RCC 7860 (cell line): ENCODE measurements at regions not wholly inside any gene's neighbourhood (a gene's known extent, or its start where the extent isn't known, plus 50 kb on each side); places are given as distances from the start of the nearest gene placed in this dataset.

Experiments
- DNase-seq: peaks from one replicate; pipeline ENCODE4 v3.0.0-alpha.2; 2015; ENCODE audit warnings: low spot score
- FAIRE-seq: peaks from 2 replicates; lab custom pipeline; 2012; peaks lifted over from hg19 to GRCh38; lab: Jason Lieb, UNC

DNA sequence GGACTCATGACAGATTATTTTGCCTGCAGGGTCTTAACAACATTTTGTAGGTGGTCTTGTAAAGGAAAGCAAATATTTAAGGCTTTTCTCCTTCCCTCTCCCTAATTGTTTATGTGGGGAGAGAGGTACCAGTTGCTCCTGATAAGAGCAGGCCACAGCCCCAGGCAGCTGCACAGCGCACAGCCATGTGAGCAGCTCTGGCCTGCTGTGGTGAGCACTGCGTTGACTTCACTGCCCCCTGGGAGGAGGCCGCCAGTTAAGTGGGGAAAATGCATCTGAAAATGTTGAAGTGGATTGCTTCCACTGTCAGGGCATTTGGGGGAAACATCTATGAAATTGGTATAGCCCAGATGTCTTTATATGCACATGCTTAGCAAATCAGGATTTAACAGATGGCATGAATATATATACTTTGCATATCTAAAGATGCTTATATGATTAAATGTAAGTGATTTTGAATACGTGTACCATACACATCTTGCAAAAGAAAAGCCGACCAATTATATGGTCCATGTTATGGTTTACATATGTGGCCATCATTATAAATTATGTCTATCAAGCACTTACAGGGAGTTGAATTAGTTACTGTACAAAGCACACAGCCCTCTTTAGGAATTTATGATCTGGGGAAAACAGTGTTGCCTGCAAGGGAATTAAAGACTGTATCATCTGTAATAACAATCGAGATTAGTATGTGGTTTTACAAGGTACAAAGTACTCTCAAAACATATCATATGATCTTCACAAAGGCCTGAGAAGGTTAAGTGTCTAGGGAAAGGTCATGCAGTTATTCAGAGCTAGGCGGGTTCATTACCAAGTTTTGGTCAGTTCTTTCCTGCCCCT lies 132.1 kb downstream of the RHOU start:
- DNase-seq (no peak), FAIRE-seq (no peak)

DNA sequence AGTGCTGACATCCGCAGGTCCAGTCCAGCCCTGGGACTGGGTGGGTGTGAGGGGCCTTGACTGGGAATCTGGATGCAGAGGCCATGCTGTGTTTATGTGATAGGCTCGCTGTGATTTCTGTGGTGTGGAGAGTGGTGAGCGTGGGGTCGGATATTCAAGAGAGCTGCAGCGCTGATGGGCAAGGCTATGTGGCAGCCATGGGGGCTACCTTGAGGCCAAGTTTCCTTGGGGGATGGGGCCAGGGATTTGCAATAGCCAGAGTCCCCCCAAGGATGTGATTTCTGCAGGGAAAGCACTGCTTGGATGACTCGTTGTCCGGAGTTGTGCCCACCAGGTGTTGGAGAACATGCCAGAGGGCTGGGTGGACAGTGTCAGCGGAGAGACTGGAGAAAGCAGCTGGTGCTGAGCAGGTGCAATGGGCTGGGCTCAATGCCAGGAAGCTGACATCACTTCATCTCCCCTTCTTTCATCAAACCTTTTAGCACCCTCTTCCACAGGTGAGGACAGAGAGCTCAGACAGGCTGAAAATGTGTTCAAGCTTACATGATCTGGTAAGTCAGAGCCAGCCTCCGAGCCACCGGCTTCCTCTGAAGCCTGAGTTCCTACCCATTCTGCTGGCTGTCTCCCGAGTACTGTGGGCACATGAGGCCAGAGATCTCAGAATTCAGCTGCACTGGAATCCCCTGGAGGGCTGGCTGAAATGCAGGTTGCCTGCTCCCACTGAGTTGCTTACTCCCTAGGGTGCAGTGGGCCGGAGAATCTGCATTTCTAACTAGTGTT lies 132.9 kb downstream of the RHOU start:
- FAIRE-seq (no peak), DNase-seq (no peak)

DNA sequence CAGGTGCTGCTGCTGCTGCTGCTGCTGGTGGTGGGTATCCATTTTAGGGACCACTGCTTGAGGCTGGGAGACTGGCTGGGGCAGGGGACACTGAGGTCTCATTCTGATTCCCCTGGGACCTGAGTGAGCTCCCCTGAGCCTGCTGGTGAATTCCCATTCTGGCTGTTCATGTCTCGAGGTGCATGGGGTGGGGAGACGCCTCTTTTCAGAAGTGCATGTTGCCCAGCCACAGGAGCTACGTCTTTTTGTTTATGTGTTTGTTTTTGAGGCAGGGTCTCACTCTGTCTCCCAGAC lies 133.4 kb downstream of the RHOU start:
- FAIRE-seq (no peak), DNase-seq (no peak)

DNA sequence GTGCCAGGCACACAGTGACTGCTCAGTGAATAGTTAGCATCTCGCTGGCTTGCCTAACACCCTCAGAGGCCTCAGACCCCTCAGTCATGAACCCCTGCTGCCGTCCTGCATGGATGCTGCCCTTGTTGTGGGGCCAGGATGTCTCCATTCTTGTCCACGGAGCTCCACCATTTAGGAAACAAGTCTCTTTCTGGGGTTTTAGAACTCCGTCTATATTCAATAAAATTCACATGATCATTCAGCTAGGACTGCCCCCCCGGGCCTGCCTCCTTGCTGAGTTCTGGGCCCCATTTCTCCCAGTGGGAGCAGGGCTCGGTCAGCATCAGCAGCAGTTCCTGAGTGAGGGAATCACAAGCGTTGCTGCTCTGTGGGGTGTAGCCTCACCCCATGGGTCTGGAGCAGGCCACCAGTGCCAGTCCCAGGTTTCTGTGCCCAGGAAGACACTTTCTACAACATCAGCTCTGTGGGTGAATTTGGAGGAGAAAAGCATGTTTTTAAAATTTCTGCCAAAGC lies 134.1 kb downstream of the RHOU start:
- DNase-seq, result no peak
- FAIRE-seq, result no peak

DNA sequence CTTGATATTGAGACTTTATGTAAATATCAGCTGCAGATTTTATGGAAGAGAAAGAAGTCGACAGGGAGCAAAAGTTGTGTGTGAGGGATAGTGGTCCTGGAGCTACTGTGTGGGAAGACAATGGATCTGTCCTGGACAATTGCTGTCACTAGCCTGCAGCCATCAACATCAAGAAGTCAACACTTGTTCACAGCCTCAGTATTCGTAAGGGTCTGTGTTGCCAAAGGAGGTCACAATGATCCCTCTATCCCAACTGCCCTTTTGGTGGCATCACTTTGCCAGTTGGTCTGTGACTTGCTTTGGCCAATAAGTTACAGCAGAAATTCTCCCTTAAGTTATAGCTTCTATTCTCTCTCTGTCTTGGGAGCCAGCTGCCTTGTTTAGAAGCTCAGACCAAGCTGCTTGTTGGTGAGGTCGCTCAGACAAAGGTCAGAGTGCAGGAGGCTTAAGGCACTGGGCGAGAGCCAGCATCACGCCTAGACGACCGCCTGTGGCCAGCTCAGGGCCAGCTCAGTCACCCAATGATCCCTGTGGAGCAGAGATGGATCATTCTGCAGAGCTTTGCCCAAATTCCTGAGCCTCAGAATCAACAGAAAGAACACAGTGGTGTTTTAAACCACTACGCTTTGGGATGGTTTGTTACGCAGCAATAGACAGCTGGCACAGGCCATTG lies 134.9 kb downstream of the RHOU start:
- no peak for FAIRE-seq

DNA sequence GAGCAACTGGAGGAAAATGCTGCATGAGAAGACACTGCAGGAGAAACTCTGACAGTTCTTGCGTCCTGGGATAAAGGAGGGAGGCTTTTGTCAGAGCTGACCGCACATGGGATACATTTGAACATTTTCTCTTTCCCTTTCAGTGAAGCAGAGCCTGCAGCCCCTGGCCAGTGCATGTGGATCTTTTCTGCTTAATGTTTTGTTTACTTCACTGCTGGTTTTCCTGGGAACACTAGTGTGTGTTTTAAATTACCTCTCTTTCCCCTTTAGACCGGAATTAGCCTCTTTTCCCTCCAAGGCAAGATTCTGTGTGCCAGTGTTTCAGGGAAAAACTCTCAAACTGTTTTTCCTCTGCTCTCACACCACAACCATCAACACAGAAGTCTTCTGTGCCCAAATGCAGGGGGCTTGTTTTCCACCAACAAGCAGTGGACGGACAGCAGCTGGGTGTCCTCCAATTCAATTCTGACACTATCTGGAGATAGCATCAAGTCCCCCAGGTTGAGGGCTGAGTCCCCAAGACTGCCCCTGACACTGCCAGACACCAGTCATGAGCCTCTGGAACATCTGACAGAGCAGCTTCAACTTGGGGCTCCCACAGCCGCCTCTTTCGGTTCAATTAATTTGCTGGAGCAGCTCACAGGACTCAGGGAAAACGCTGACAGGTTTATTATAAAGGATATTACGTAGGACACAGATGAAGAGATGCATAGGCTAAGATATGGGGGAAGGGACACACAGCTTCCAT lies 136.2 kb downstream of the RHOU start:
- FAIRE-seq (no peak), DNase-seq (no peak)

More for the DNA sequence above, 134.9 kb downstream of the RHOU start:
- no peak for DNase-seq

DNA sequence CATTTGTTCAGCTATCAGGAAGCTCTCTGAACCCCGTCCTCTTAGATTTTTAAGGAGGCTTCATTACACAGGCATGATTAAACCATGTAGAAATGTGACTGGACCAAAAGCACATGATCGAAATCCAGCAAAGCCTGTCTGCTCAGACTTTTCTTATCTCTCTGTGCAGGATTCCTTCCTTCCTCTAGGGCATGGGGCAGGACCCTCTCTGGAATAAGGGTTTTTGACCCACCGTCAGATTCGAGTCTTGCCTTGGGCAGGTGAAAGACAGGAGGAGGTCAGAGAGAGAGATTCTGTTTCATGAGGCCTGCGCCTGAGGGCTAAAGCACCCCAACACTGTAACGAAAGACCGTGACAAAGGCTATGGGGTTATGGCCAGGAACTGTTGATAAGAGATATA lies 136.8 kb downstream of the RHOU start:
- DNase-seq (no peak), FAIRE-seq (no peak)

DNA sequence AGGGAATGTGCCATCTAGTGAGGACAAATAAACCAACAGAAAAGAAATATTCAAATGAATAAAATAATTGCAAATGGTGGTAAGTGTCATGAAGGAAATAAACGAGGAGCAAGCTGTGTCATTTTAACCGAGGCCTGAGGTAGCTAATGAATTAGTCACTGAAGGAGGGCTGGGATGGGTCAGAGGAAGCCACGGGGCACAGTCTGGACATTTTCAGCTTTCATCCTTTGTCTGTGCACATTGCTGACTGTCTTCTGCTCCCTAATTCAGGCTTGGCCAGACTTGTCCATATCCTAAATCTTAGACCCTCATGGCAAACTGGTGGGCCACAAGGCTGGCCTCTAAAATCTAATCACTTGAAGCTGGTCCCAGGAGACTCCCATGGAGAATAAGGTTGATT lies 138.4 kb downstream of the RHOU start:
- no peak for DNase-seq
- no peak for FAIRE-seq

DNA sequence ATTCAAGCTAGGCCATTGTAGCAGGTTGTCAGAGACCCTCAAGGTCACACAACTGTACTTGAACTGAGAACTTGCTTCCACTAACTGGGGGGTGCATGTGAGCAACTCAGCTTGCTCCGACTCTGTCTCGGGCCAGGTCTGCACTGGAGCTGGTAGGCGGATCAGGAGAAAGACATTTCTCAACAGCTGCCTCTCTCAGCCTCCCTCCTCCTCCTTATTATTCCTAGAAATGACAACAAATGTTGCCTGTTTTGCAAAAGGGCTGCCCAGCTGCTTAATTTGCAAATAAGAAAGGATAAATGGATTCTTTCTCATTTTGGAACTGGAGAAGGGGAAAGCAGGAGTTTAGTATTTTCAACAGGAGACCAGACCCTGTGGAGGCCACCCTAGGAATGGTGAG lies 140.5 kb downstream of the RHOU start:
- FAIRE-seq (no peak), DNase-seq (no peak)

DNA sequence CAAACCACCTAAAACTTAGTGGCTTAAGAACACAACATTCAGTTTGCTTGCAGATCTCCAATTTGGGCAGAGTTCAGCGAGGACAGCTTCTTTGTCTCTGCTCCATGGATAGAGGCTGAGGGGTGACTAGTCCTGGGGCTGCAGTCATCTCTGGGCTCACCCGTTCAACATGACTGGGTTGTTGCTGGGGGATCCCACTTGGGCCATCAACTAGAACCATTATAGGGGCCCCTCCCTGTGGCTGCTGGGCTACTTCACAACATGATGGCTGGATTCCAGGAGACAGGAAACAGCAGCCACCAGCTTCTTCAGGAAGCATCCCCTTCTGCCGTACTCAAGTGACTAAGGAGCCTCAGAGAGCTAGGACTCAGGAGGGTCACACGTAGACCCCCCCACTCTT lies 140.9 kb downstream of the RHOU start:
- FAIRE-seq (no peak), DNase-seq (no peak)

DNA sequence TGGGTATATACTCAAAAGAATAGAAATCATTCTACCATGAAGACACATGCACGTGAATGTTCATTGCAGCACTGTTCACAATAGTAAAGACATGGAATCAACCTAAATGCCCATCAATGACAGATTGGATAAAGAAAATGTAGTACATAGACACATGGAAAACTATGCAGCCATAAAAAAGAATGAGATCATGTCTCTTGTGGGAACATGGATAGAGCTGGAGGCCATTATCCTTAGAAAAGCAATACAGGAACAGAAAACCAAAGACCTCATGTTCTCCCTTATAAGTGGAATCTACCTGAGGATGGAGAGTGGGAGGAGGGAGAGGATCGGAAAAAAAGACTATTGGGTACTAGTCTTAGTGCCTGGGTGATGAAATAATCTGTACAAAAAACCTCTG lies 143.9 kb downstream of the RHOU start:
- FAIRE-seq, result no peak
- DNase-seq, result no peak

DNA sequence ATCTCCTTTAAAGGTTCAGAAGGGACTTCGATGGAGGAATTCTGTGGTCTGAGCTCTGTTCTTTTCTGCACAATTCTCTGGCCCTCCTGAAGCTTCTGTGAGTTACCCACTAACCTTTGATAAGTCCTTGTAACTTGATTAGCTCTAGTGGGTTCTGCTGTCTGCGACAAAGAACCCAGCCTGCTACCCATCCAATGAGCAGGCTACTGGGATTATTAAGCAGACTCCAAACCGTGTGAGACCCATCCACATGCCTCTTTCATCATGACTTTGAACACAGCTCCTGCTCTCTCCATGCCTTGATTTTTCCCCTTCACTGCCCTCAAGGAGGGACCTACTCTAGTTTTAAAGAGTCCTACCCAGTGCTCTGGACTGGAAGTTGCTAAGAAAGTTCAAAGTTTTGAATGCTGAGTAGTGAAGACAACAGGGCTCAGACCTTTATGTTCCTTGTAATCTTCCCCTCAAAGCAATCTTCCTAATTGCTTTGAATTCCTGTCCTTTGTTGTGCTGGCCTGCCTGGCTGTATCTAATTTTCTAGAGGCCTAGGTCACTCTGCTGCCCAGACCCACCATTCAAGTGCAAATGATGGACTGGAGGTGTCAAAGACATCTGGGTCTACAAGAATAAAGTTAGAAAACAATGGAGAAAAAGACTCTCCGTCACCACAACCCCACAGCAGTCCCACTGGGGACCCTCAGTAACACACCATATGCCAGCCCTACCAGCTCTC lies 146.9 kb downstream of the RHOU start:
- no peak for FAIRE-seq
- DNase-seq, result no peak

DNA sequence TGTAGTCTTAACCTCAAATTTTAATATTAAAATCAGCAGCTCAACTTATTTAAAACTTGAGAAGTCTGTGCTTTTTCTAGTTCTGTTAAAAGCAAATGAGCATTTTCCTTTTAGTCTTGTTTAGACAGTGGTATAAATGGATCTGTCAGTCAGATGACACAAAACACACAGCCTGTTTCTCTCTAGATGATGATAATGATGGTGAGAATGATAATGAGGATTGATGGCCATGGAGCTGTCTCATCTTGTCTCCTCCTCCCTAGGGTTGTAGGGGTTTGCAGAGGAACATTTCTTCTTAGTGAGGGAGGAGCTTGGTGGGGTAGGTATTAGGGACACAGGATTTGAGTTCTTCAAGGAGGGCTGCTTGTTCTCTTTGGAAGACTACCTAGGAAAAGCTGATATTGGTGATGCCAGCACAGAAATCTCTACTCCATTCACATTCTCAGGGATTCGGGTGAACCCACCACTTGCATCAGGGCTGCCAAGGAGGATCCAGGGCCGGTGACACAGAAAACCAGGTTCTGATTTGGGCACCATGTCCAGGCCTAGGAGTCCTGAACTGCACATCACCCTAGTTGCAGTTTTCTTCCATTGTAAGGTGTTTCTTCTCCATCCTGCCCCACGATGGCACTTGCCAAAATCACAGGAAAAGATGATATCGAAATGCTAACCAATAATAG lies 147.6 kb downstream of the RHOU start:
- no peak for FAIRE-seq
- DNase-seq, result no peak

DNA sequence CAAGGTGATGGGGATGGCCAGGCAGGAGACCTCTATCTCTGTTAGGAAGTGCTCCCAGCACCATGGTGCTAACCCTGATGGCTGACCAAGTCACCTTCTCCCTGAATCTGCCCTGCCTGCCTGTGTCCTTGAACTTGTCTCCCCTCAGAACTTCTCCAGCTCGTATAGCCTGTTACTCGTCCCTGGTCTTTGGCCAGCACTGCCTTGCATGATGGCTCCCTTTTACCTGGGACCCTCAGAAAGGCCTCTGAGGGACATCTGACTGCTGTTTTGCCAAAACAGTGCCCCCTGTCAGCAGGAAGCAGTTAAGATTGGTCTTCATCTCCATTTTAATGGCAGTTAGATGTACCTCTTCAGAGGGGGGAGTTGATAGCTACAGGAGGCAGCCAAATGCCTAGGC lies 148.3 kb downstream of the RHOU start:
- DNase-seq (no peak), FAIRE-seq (no peak)

DNA sequence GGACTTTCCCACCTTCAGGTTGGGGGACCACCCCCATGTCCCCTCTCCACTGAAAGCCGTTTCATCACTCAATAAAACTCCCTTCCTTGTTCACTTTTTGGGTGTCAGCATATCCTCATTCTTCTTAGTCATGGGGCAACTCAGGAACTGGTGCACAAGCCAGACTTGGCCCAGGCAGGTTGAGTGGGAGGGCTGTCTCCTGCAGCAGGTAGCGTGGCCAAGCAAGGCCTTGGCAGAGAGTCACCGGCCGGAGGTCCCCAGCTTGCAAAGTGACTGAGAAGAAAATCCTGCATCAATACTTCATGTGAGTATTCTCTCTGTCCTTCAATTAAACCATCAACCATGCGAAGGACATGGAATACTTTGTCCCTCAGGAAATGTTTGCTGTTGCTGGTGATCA lies 148.9 kb downstream of the RHOU start:
- FAIRE-seq, result no peak

DNA sequence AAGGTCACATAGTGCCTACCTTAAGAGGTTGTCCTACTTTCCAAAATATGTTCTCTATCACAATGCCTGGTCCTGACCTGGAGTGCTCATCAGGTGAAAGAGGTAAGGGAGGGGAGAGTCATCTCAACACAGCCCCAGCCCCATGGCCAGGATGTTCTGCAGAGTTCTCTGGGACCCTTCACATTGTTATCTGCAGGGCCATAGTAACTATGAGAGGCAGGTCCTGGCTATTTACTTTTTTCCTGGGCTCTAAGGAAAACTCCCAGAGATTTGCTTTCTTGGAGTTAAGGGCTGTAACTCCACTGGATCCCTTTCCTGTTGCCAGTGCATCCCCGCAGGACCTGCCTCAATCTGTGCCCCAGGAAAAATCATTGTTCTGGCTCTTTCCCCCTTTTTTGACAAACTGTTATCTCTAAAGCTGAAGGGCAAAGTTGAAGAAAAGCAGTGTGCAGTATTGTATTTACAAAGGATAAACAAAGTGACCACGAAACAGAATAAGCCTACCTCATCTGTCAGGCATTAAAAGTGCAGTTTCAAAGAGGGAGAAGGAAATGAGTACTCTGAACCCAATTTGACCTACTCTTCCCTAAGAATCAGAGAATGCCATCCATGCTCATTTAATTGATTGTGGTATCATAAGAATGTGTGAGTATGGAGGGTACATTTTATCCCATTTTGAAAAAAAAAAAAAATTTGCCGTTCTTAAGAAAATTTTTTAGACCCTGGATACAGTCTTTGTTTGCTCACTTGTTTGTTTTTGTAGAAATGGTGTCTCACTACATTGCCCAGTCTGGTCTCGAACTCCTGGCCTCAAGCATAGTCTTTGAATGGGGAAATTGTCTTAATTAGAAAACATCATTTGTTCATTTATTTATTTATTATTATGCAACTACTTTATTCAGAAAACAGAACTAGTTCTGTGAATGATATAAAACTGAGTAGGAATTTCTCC lies 149.6 kb downstream of the RHOU start:
- DNase-seq (no peak), FAIRE-seq (no peak)

More for the DNA sequence above, 148.9 kb downstream of the RHOU start:
- no peak for DNase-seq

DNA sequence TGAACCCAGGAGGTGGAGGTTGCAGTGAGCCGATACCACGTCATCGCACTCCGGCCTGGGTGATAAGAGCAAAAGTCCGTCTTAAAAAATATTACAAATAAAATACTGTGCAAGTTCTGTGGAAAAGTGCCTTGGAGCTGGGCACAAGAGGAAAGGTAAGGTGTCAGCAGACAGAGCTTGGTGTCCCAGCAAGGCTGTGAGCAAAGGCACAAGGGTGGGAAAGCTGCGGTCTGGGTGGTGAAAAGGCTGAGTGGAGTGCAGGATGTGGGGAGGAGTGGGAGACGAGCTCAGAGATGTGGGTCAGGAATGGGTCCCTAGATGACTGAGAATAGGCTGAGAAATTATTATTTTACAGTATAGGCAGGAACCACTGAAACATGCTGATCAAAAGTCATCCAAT lies 150.6 kb downstream of the RHOU start:
- DNase-seq (no peak), FAIRE-seq (no peak)

DNA sequence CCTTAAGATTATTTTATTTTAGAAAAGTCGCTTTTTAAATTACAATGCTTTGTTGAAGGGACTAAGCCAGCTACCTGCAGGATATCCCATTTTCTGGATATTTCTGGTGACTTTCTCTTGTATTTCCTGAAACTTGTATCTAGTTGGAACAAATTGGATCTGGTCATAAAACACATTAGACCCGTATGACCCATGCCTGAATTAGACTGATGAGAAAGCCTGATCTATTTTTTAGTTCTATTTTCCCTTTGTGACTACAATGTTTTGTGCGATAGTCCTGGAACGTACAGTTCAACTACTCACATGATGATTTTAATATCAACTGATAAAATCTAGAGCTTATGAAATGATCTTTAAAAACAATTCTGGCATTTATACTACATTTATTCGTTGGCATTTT lies 151.8 kb downstream of the RHOU start:
- no peak for DNase-seq
- no peak for FAIRE-seq

DNA sequence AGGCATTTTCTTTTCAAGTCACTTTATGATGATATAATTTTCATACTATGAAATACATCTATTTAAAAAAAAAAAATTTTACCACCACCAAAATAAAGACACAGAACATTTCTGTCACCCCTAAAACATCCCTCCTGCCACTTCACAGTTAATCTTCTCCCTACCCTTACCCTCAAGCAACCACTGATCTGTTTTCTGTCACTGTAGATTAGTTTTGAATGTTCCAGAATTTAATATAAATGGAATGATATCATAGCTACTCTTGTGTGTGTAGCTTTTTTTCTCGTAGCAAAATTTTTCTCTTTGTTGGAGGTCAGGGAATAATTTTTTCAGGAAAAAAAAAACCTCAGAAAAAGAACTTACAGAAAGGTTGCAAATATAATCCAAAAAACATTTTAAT lies 152.7 kb downstream of the RHOU start:
- no peak for DNase-seq
- FAIRE-seq, result no peak
